ENCODE measurements at regions not wholly inside any gene's neighbourhood (a gene's known extent, or its start where the extent isn't known, plus 50 kb on each side); places are given as distances from the start of the nearest gene placed in this dataset.

GRCh38 chr10:60664859-60665258, 113.4 kb upstream of the CDK1 start:
- H3K27ac ChIP-seq = no peak overlapping the region
- TF ChIP-seq POLR2A (IDR thresholded peaks at IDR 0.05) (no peak), CTCF (IDR thresholded peaks at IDR 0.05 in 8 of 11, conservative IDR thresholded peaks at IDR 0.05 in 3 of 11) (no peak), POLR2AphosphoS5 (IDR thresholded peaks at IDR 0.05) (no peak)
- peaks cover 0 to 33% (median 0%) of the 10 kb centered on the region in 6 donors for H3K4me1 ChIP-seq
- 49 to 69% (median 63%) methylated on average over 4 of the region's 4 CpGs for WGBS, 5 donors
- H3K36me3 ChIP-seq = no peaks in the 10 kb centered on the region
- no peak for DNase-seq
- H3K27me3 ChIP-seq (replicated peaks in 1 of 7) = no peaks in the 10 kb centered on the region
- H3K9me3 ChIP-seq = no peaks in the 10 kb centered on the region
- intact Hi-C loops (cut with DNase I; ENCODE audit: low total_unique reads) = no loop called here
- no peak overlapping the region for H3K4me3 ChIP-seq

- WGBS, 5 donors = 46 to 61% (median 57%) methylated on average over 7 of the region's 7 CpGs
- H3K27ac ChIP-seq = no peak overlapping the region
- TF ChIP-seq CTCF (IDR thresholded peaks at IDR 0.05 in 8 of 11, conservative IDR thresholded peaks at IDR 0.05 in 3 of 11) (no peak), POLR2A (IDR thresholded peaks at IDR 0.05) (no peak)
Measured at GRCh38 chr10:60663850-60664249, 114.4 kb upstream of the CDK1 start.

GRCh38 chr10:60662917-60663614, 115.2 kb upstream of the CDK1 start:
- Histone ChIP-seq H3K4me1 (peaks cover 0 to 33% (median 0%) of the 10 kb centered on the region in 6 donors), H3K36me3 (no peaks in the 10 kb centered on the region), H3K4me3 (no peak overlapping the region), H3K27me3 (replicated peaks in 1 of 7) (no peaks in the 10 kb centered on the region), H3K27ac (no peak overlapping the region), H3K9me3 (peaks cover 0 to 13% (median 7%) of the 10 kb centered on the region in 8 donors)
- 49 to 64% (median 62%) methylated on average over 4 of the region's 4 CpGs for WGBS, 5 donors
- no peak for DNase-seq
- TF ChIP-seq CTCF (IDR thresholded peaks at IDR 0.05 in 8 of 11, conservative IDR thresholded peaks at IDR 0.05 in 3 of 11) = no peak
- TF ChIP-seq POLR2A (IDR thresholded peaks at IDR 0.05) = no peak
- TF ChIP-seq POLR2AphosphoS5 (IDR thresholded peaks at IDR 0.05) = no peak
- intact Hi-C loops (cut with DNase I; ENCODE audit: low total_unique reads) = no loop called here

More at GRCh38 chr10:60663850-60664249, 114.4 kb upstream of the CDK1 start:
- Histone ChIP-seq H3K9me3 (peaks cover 0 to 5% (median 1%) of the 10 kb centered on the region in 8 donors), H3K4me3 (no peak overlapping the region), H3K4me1 (peaks cover 0 to 33% (median 0%) of the 10 kb centered on the region in 6 donors), H3K36me3 (no peaks in the 10 kb centered on the region), H3K27me3 (replicated peaks in 1 of 7) (no peaks in the 10 kb centered on the region)
- intact Hi-C loops (cut with DNase I; ENCODE audit: low total_unique reads) = no loop called here
- DNase-seq = no peak

- Histone ChIP-seq H3K27ac (no peak overlapping the region), H3K4me1 (peaks cover 0 to 32% (median 0%) of the 10 kb centered on the region in 6 donors), H3K9me3 (peaks cover 0 to 14% (median 7%) of the 10 kb centered on the region in 8 donors), H3K36me3 (no peaks in the 10 kb centered on the region), H3K4me3 (no peak overlapping the region), H3K27me3 (replicated peaks in 1 of 7) (no peaks in the 10 kb centered on the region)
- 84 to 94% (median 87%) methylated on average over 7 of the region's 7 CpGs for WGBS, 5 donors
- intact Hi-C loops (cut with DNase I; ENCODE audit: low total_unique reads) = no loop called here
- no peak for DNase-seq
- no peak for TF ChIP-seq POLR2A (IDR thresholded peaks at IDR 0.05)
- no peak for TF ChIP-seq CTCF (IDR thresholded peaks at IDR 0.05 in 8 of 11, conservative IDR thresholded peaks at IDR 0.05 in 3 of 11)
- no peak for TF ChIP-seq POLR2AphosphoS5 (IDR thresholded peaks at IDR 0.05)
Measured at GRCh38 chr10:60661637-60662036, 116.6 kb upstream of the CDK1 start.

Measured in spleen (tissue), 11 donors.